SK-N-SH (cell line): ENCODE measurements at regions not wholly inside any gene's neighbourhood (a gene's known extent, or its start where the extent isn't known, plus 50 kb on each side); places are given as distances from the start of the nearest gene placed in this dataset.

Source experiments
- CTCF ChIA-PET: fragments of 300-600, 350-600 bp; formaldehyde crosslinking; extraction: SDS; loops from one replicate; lab custom pipeline; 2021; lab: Yijun Ruan, JAX
- POLR2A ChIA-PET: fragments of 350-600 bp; sonication (Branson Sonifier 250); formaldehyde crosslinking; extraction: SDS; loops from one replicate; lab custom pipeline; 2020; ENCODE audit warnings: antibody characterized with exemption, inconsistent platforms; lab: Yijun Ruan, JAX
- DNase-seq: peaks from one replicate; pipeline ENCODE4 v3.0.0; 2012
- H2AFZ ChIP-seq: fragments of 200-600 bp; sonication (generic); 2 replicates; pipeline ENCODE4 v1.8.1; 2016; ENCODE audit warnings: antibody characterized with exemption, mild to moderate bottlenecking, low read depth
- H3F3A ChIP-seq: fragments of 200-600 bp; sonication (generic); replicated peaks from 2 replicates; pipeline ENCODE3; 2016; ENCODE audit warnings: antibody characterized with exemption, mild to moderate bottlenecking; ENCODE audit not compliant: insufficient read depth
- H3K27ac ChIP-seq, 2 experiments: fragments of 200-500 bp in 1 of 2; fragments of 200-600 bp in 1 of 2; sonication (Bioruptor generic) in 1 of 2; sonication (generic), shearing (Covaris generic) in 1 of 2; 2 replicates each; pipeline versions ENCODE4 v1.5.1 to v1.6.1; 2014 to 2016; ENCODE audit warnings: low read depth in 2 of 2, inconsistent platforms in 1 of 2, low read length in 1 of 2, mild to moderate bottlenecking in 1 of 2, mixed read lengths in 1 of 2
- H3K27me3 ChIP-seq: fragments of 200-600 bp; sonication (generic), shearing (Covaris generic); 2 replicates; pipeline ENCODE4 v1.6.1; 2016; ENCODE audit warnings: mixed run types; ENCODE audit not compliant: insufficient read depth
- H3K36me3 ChIP-seq, 2 experiments: fragments of 200-500 bp in 1 of 2; fragments of 200-600 bp in 1 of 2; sonication (Bioruptor generic) in 1 of 2; sonication (generic) in 1 of 2; replicated peaks in 1 of 2; 2 replicates each; pipeline versions ENCODE3 to v1.5.1; 2014 to 2016; ENCODE audit warnings: low read length in 1 of 2, mild to moderate bottlenecking in 1 of 2; ENCODE audit not compliant: insufficient read depth in 2 of 2, control insufficient read depth in 1 of 2
- H3K4me1 ChIP-seq, 2 experiments: fragments of 200-500 bp in 1 of 2; fragments of 200-600 bp in 1 of 2; sonication (Bioruptor generic) in 1 of 2; sonication (generic), shearing (Covaris generic) in 1 of 2; 2 replicates each; pipeline versions ENCODE4 v1.5.1 to v1.6.1; 2014 to 2016; ENCODE audit warnings: low read depth in 1 of 2, low read length in 1 of 2, mixed run types in 1 of 2; ENCODE audit not compliant: insufficient read depth in 2 of 2, control insufficient read depth in 1 of 2
- H3K4me2 ChIP-seq: fragments of 200-600 bp; sonication (generic), shearing (Covaris generic); 2 replicates; pipeline ENCODE4 v1.6.1; 2017; ENCODE audit warnings: mixed run types
- H3K4me3 ChIP-seq, 2 experiments: fragments of 200-500 bp in 1 of 2; fragments of 200-600 bp in 1 of 2; sonication (Bioruptor generic) in 1 of 2; sonication (generic), shearing (Covaris generic) in 1 of 2; 2 replicates each; pipeline versions ENCODE4 v1.5.1 to v1.8.1; 2014 to 2016; ENCODE audit warnings: low read depth in 2 of 2, inconsistent platforms in 1 of 2, low read length in 1 of 2, mild to moderate bottlenecking in 1 of 2, mixed read lengths in 1 of 2, moderate library complexity in 1 of 2
- H3K79me2 ChIP-seq: fragments of 200-600 bp; sonication (generic); 2 replicates; pipeline ENCODE4 v1.8.1; 2017; ENCODE audit warnings: mild to moderate bottlenecking; ENCODE audit not compliant: insufficient read depth
- H3K9ac ChIP-seq: fragments of 200-600 bp; sonication (generic); 2 replicates; pipeline ENCODE4 v1.6.1; 2017; ENCODE audit warnings: mixed run types
- H3K9me2 ChIP-seq: fragments of 200-600 bp; sonication (generic); 2 replicates; pipeline ENCODE4 v1.6.1; 2017; ENCODE audit warnings: mixed run types
- H3K9me3 ChIP-seq: fragments of 200-600 bp; sonication (generic); 2 replicates; pipeline ENCODE4 v1.6.1; 2017; ENCODE audit warnings: mixed run types, mild to moderate bottlenecking, moderate library complexity
- H4K20me1 ChIP-seq: fragments of 200-600 bp; sonication (generic); 2 replicates; pipeline ENCODE4 v1.6.1; 2017; ENCODE audit warnings: mild to moderate bottlenecking, mixed run types; ENCODE audit not compliant: insufficient read depth
- CHD2 ChIP-seq: fragments of 150-350 bp; IDR thresholded peaks from 2 replicates; pipeline ENCODE4 v1.6.1; 2018; ENCODE audit warnings: low read length; ENCODE audit not compliant: partially characterized antibody
- ELF1 ChIP-seq: IDR thresholded peaks from 2 replicates; pipeline ENCODE4 v1.4.0; 2012
- FOXM1 ChIP-seq: IDR thresholded peaks from 2 replicates; pipeline ENCODE4 v1.4.0; 2012; ENCODE audit warnings: low read depth, mild to moderate bottlenecking
- GABPA ChIP-seq: IDR thresholded peaks from 2 replicates; pipeline ENCODE4 v1.4.0; 2012; ENCODE audit warnings: low read depth, mild to moderate bottlenecking
- GATA2 ChIP-seq: sonication (generic); formaldehyde crosslinking; IDR thresholded peaks from 2 replicates; pipeline ENCODE4 v1.5.0; 2020; ENCODE audit warnings: mild to moderate bottlenecking, missing genetic modification reagents
- IRF3 ChIP-seq: fragments of 150-350 bp; IDR thresholded peaks from 2 replicates; pipeline ENCODE4 v1.6.1; 2016; ENCODE audit warnings: mild to moderate bottlenecking, low read depth, low read length
- JUND ChIP-seq: IDR thresholded peaks from 2 replicates; pipeline ENCODE4 v1.4.0; 2012
- MEF2A ChIP-seq: IDR thresholded peaks from 2 replicates; pipeline ENCODE4 v1.4.0; 2012; ENCODE audit warnings: low read depth, borderline replicate concordance
- MXI1 ChIP-seq: IDR thresholded peaks from 2 replicates; pipeline ENCODE4 v1.6.1; 2012; ENCODE audit warnings: mild to moderate bottlenecking, low read depth, low read length, improper control_type of control experiment
- NFIC ChIP-seq: IDR thresholded peaks from 2 replicates; pipeline ENCODE4 v1.4.0; 2012; ENCODE audit warnings: borderline replicate concordance
- NRF1 ChIP-seq: IDR thresholded peaks from 2 replicates; pipeline ENCODE4 v1.6.1; 2012; ENCODE audit warnings: low read depth, mild to moderate bottlenecking, low read length
- PBX3 ChIP-seq: IDR thresholded peaks from 2 replicates; pipeline ENCODE4; 2012
- RAD21 ChIP-seq: IDR thresholded peaks from 2 replicates; pipeline ENCODE4 v1.6.1; 2012; ENCODE audit warnings: mild to moderate bottlenecking, low read length
- RCOR1 ChIP-seq: fragments of 150-350 bp; IDR thresholded peaks from 2 replicates; pipeline ENCODE4 v1.6.1; 2017; ENCODE audit warnings: antibody characterized with exemption, low read length
- REST ChIP-seq: IDR thresholded peaks from 2 replicates; pipeline ENCODE4 v1.6.1; 2012; ENCODE audit warnings: mild to moderate bottlenecking, low read depth, low read length, moderate library complexity
- RFX5 ChIP-seq: IDR thresholded peaks from 2 replicates; pipeline ENCODE4 v1.6.1; 2012; ENCODE audit warnings: mild to moderate bottlenecking, improper control_type of control experiment, low read length
- SMC3 ChIP-seq: IDR thresholded peaks from 2 replicates; pipeline ENCODE4 v1.6.1; 2012; ENCODE audit warnings: low read depth, low read length, improper control_type of control experiment
- TEAD4 ChIP-seq: IDR thresholded peaks from 2 replicates; pipeline ENCODE4 v1.4.0; 2012; ENCODE audit warnings: mild to moderate bottlenecking, borderline replicate concordance; ENCODE audit not compliant: insufficient read depth
- USF1 ChIP-seq: IDR thresholded peaks from 2 replicates; pipeline ENCODE4 v1.4.0; 2012; ENCODE audit warnings: low read depth, borderline replicate concordance
- WGBS: methylation state at CpG from one replicate; pipeline ENCODE4 v1.1.6; 2017; ENCODE audit warnings: low lambda C conversion rate; 5-methylcytosine and 5-hydroxymethylcytosine counted together
- TF ChIP-seq, protein P1 (sequence below): IDR thresholded peaks from 2 replicates; pipeline ENCODE4 v1.4.0; 2012; ENCODE audit warnings: low read depth

DNA sequence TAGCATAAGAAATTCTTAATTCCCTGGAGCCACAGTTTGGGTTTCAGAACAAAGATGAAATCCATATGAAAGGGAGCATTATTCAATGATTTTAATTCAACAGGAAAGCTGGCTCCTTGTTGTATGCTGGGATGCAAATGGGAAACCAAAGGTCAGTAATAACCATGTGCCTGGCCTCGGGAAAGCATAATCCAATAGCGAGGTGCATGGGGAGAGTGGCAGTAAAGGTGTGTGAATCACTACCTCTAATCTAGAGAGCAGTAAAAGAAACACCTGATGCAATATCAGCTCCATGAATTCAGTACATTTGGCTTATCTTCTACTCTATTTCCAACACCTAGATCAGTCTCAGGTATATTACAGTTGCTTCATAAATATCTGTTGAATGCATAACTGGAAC is 220.1 kb downstream of the FBXO15 start:
- no peak overlapping the region for H3K27ac ChIP-seq
- ChIA-PET POLR2A (no interaction called here), CTCF (interaction anchor here (0.5 kb wide), 1 partner anchor 235 kb away, joined by 3 read pairs; no protein-coding TSS in a partner anchor)
- no peaks in the 10 kb centered on the region for H3K4me1 ChIP-seq
- no peaks in the 10 kb centered on the region for H4K20me1 ChIP-seq
- H3K79me2 ChIP-seq = no peaks in the 10 kb centered on the region
- DNase-seq = no peak
- no peaks in the 10 kb centered on the region for H3K36me3 ChIP-seq
- H3K4me3 ChIP-seq = no peak overlapping the region
- no peak overlapping the region for H2AFZ ChIP-seq
- H3K9me3 ChIP-seq = no peaks in the 10 kb centered on the region
- H3K9ac ChIP-seq = no peak overlapping the region
- TF ChIP-seq RAD21 (no peak), JUND (no peak), GATA2 (CRISPR knock-in tag) (no peak), NFIC (no peak), CHD2 (no peak), PBX3 (no peak), SMC3 (no peak), MEF2A (no peak)
- TF ChIP-seq, protein P1, sequence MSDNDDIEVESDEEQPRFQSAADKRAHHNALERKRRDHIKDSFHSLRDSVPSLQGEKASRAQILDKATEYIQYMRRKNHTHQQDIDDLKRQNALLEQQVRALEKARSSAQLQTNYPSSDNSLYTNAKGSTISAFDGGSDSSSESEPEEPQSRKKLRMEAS = no peak
- TF ChIP-seq, all 33 proteins: peak for 0
- H3K27me3 ChIP-seq = no peaks in the 10 kb centered on the region; the same call in 1 of the 2 replicates
- WGBS = 0% methylated on average over 2 of the region's 2 CpGs
- H3K9me2 ChIP-seq = no peaks in the 10 kb centered on the region
- H3K4me2 ChIP-seq = no peak overlapping the region
- H3F3A ChIP-seq = no peaks in the 10 kb centered on the region

DNA sequence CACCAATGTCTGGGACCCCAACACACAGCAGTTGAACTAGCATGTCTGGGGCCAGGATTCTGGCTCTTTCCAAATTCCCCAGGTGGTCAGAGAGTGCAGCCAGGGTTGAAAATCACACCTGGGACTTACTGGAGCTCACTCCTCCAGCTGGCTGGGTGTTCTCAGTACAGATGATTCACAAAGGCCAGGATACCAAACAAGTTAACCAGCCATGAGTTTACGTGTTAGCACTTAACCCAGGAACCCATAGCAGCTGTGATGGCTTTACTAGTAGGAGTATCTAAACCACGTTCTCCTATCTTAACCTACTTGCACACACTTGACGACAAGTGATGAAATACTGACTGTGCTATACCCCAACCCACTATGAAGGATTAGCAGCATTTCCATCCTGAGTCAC is 222.8 kb downstream of the FBXO15 start:
- Histone ChIP-seq H3K9me2 (no peaks in the 10 kb centered on the region), H3K4me1 (no peaks in the 10 kb centered on the region), H3K79me2 (no peaks in the 10 kb centered on the region), H4K20me1 (no peaks in the 10 kb centered on the region), H3K4me2 (no peak overlapping the region), H3K4me3 (no peak overlapping the region), H3K27me3 (no peaks in the 10 kb centered on the region; the same call in 1 of the 2 replicates), H2AFZ (no peak overlapping the region), H3K9ac (no peak overlapping the region), H3K9me3 (no peaks in the 10 kb centered on the region), H3K27ac (no peak overlapping the region), H3F3A (no peaks in the 10 kb centered on the region), H3K36me3 (no peaks in the 10 kb centered on the region)
- DNase-seq = no peak
- WGBS = 4% methylated on average over 3 of the region's 3 CpGs
- ChIA-PET POLR2A (no interaction called here), CTCF (no interaction called here)
- TF ChIP-seq USF1 = no peak
- no peak for TF ChIP-seq ELF1
- TF ChIP-seq SMC3 = no peak
- no peak for TF ChIP-seq RCOR1
- TF ChIP-seq MXI1 = no peak
- TF ChIP-seq TEAD4 = no peak
- no peak for TF ChIP-seq GABPA
- no peak for TF ChIP-seq FOXM1
- TF ChIP-seq RAD21 = no peak
- TF ChIP-seq CHD2 = no peak
- TF ChIP-seq NRF1 = no peak
- no peak for TF ChIP-seq REST
- TF ChIP-seq, protein P1 = no peak
- no peak for TF ChIP-seq RFX5
- TF ChIP-seq IRF3 = no peak
